LNCAP (cell line): ENCODE measurements at regions not wholly inside any gene's neighbourhood (a gene's known extent, or its start where the extent isn't known, plus 50 kb on each side); places are given as distances from the start of the nearest gene placed in this dataset.

Experiments used
- TF ChIP-seq, protein P1 (sequence below): fragments of 450-650 bp; IDR thresholded peaks from 2 replicates; pipeline ENCODE4 v1.5.1; 2017; ENCODE audit warnings: mild to moderate bottlenecking

GRCh38 chr6:53412021-53412715, 63.4 kb upstream of the ELOVL5 start:
- TF ChIP-seq, protein P1, sequence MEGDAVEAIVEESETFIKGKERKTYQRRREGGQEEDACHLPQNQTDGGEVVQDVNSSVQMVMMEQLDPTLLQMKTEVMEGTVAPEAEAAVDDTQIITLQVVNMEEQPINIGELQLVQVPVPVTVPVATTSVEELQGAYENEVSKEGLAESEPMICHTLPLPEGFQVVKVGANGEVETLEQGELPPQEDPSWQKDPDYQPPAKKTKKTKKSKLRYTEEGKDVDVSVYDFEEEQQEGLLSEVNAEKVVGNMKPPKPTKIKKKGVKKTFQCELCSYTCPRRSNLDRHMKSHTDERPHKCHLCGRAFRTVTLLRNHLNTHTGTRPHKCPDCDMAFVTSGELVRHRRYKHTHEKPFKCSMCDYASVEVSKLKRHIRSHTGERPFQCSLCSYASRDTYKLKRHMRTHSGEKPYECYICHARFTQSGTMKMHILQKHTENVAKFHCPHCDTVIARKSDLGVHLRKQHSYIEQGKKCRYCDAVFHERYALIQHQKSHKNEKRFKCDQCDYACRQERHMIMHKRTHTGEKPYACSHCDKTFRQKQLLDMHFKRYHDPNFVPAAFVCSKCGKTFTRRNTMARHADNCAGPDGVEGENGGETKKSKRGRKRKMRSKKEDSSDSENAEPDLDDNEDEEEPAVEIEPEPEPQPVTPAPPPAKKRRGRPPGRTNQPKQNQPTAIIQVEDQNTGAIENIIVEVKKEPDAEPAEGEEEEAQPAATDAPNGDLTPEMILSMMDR, result no peak

DNA sequence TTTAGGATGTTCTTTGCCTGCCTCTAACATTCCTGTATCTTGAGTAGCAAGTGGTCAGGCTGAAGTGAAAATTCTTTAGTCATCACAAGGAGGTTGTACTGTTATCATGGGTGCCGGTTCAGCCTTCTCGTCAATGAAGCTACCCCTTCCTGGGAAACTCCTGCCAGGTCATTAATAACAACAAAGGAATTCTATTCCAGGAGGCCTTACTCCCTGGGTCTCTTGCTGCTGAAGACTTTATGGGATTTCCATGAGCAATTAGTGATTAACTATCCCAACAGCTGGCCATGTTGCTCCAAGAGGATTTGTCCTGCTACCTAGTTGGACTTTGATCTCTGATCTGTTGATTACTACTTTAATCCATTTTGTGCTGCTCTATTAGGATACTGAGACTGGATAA, 62.7 kb upstream of the ELOVL5 start:
- TF ChIP-seq, protein P1, result no peak

- TF ChIP-seq, protein P1, result peak; percentile 59
Measured at GRCh38 chr6:53410508-53411258, 61.9 kb upstream of the ELOVL5 start.

GRCh38 chr6:53408826-53409225, 60.1 kb upstream of the ELOVL5 start:
- TF ChIP-seq, protein P1, result no peak

GRCh38 chr6:53399027-53399344, 50.2 kb upstream of the ELOVL5 start:
- TF ChIP-seq, protein P1, result no peak

DNA sequence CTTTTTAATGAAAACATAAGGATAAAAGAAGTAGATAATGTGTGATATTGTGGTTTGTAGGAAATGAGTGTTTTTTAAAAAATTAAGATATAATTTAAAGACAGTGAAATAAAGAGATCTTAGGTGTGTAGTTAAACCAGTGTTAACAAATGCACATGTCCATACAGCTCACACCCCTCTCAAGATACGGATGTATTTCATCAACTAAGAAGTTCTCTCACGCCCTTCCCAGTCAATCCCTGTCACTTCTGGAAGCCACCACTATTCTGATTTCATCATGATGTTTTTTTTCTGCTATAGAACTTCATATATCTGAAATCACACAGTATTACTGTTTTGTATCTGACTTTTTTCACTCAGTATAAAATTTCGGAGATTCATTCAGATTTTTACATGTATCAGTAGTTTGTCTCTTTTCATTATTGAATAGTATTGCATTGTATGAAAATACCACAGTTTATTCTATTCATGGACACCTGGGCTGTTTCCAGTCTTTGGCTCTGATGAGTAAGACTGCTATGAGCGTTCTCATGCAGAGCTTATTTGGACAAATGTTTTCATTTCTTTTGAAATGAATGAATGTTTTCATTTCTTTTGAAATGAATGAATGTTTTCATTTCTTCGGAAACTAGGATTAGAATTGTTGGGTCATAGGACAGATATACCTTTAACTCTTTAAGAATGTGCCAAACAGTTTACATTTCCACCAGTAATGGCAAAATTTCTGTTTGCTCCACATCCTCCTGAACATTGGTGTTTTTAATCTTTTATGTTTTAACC, 49.7 kb upstream of the ELOVL5 start:
- TF ChIP-seq, protein P1, result no peak
